ENCODE measurements at regions not wholly inside any gene's neighbourhood (a gene's known extent, or its start where the extent isn't known, plus 50 kb on each side); places are given as distances from the start of the nearest gene placed in this dataset.

GRCh38 chr20:19120011-19120410 lies 92.4 kb upstream of the SLC24A3 start:
- DNase-seq (ENCODE audit: low read depth), result no peak
- TF ChIP-seq CTCF (conservative IDR thresholded peaks at IDR 0.05; ENCODE audit: low read depth, low read length), result no peak

GRCh38 chr20:19120569-19120968 lies 91.9 kb upstream of the SLC24A3 start:
- no peak for TF ChIP-seq CTCF (conservative IDR thresholded peaks at IDR 0.05; ENCODE audit: low read depth, low read length)
- no peak overlapping the region for H3K4me3 ChIP-seq (ENCODE audit: low read depth, low read length)
- no peak for DNase-seq (ENCODE audit: low read depth)

More at GRCh38 chr20:19120011-19120410, 92.4 kb upstream of the SLC24A3 start:
- no peak overlapping the region for H3K4me3 ChIP-seq (ENCODE audit: low read depth, low read length)

- no peak overlapping the region for H3K4me3 ChIP-seq (ENCODE audit: low read depth, low read length)
- no peak for DNase-seq (ENCODE audit: low read depth)
- no peak for TF ChIP-seq CTCF (conservative IDR thresholded peaks at IDR 0.05; ENCODE audit: low read depth, low read length)
Observed at GRCh38 chr20:19121463-19121862, 91.0 kb upstream of the SLC24A3 start.

GRCh38 chr20:19121916-19122315 lies 90.5 kb upstream of the SLC24A3 start:
- H3K4me3 ChIP-seq (ENCODE audit: low read depth, low read length), result no peak overlapping the region
- no peak for TF ChIP-seq CTCF (conservative IDR thresholded peaks at IDR 0.05; ENCODE audit: low read depth, low read length)
- DNase-seq (ENCODE audit: low read depth), result no peak

- no peak for TF ChIP-seq CTCF (conservative IDR thresholded peaks at IDR 0.05; ENCODE audit: low read depth, low read length)
- no peak for DNase-seq (ENCODE audit: low read depth)
- no peak overlapping the region for H3K4me3 ChIP-seq (ENCODE audit: low read depth, low read length)
Observed at GRCh38 chr20:19122395-19122794, 90.0 kb upstream of the SLC24A3 start.

GRCh38 chr20:19125508-19125907 lies 86.9 kb upstream of the SLC24A3 start:
- DNase-seq (ENCODE audit: low read depth), result no peak
- no peak overlapping the region for H3K4me3 ChIP-seq (ENCODE audit: low read depth, low read length)
- TF ChIP-seq CTCF (conservative IDR thresholded peaks at IDR 0.05; ENCODE audit: low read depth, low read length), result no peak

GRCh38 chr20:19129306-19129705 lies 83.1 kb upstream of the SLC24A3 start:
- TF ChIP-seq CTCF (conservative IDR thresholded peaks at IDR 0.05; ENCODE audit: low read depth, low read length), result no peak

More at GRCh38 chr20:19129306-19129705, 83.1 kb upstream of the SLC24A3 start:
- DNase-seq (ENCODE audit: low read depth), result no peak
- H3K4me3 ChIP-seq (ENCODE audit: low read depth, low read length), result no peak overlapping the region

Measured in choroid plexus epithelial cell (primary cell).